NCI-H2196 treated with DMSO at 0.1 percent for 48 hours (cell line): ENCODE measurements at regions not wholly inside any gene's neighbourhood (a gene's known extent, or its start where the extent isn't known, plus 50 kb on each side); places are given as distances from the start of the nearest gene placed in this dataset.
A peak's percentile ranks its signal among the peaks of the same experiment; 100 is the strongest.
"Not testable (repeated sequence)": the region's sequence is repeated elsewhere in the genome, so short reads cannot be mapped to it uniquely, and the experiment has no call there.

Source experiments
- DNase-seq: peaks from one replicate; lab custom pipeline; 2025; ENCODE audit not compliant: unreplicated experiment; lab: John Stamatoyannopoulos, UW

- DNase-seq = not testable (repeated sequence)
These were observed 60.0 kb upstream of the GPC3 start for GRCh38 chrX:134045372-134045771.

GRCh38 chrX:134067107-134067506 is 81.7 kb upstream of the GPC3 start:
- DNase-seq = not testable (repeated sequence)

- DNase-seq = not testable (repeated sequence)
These were observed 86.5 kb upstream of the GPC3 start for GRCh38 chrX:134071899-134072298.

DNA sequence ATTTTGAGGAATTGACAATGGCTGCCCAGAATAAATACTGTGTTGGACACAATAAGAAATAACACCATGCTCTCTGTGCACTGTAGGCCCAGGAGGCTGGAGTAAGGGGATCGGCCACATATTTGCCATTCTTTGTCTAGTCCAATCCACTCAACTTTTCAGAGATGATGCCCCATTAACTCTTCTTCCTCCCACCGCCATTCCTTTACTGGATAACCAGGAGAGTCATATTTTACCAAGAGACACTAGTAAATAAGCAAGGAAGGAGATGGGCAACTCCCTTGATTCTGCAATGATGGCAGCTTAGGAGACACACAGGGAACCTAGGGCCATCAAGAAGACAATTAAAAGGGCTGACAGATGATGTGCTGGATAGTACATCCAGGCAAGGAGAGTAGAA is 87.9 kb upstream of the GPC3 start:
- DNase-seq = no peak

DNA sequence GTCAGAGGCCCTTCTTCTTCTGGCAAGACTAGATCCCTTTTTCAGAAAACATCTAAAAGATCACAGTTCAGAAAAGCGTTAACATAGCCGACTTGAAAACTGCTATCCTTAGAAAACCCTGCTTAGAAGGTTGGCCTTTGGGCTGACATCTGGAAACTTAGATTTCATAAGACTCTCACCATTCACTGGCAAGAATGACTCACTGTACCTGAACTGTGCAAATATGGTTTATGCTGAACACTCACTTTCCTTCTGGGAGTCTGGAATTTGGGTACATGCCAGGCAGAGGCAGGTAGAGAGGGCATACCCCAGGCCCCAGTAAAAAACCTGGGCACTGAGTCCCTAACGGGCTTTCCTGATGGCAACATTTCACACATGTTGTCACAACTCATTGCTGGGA is 88.8 kb upstream of the GPC3 start:
- no peak for DNase-seq

DNA sequence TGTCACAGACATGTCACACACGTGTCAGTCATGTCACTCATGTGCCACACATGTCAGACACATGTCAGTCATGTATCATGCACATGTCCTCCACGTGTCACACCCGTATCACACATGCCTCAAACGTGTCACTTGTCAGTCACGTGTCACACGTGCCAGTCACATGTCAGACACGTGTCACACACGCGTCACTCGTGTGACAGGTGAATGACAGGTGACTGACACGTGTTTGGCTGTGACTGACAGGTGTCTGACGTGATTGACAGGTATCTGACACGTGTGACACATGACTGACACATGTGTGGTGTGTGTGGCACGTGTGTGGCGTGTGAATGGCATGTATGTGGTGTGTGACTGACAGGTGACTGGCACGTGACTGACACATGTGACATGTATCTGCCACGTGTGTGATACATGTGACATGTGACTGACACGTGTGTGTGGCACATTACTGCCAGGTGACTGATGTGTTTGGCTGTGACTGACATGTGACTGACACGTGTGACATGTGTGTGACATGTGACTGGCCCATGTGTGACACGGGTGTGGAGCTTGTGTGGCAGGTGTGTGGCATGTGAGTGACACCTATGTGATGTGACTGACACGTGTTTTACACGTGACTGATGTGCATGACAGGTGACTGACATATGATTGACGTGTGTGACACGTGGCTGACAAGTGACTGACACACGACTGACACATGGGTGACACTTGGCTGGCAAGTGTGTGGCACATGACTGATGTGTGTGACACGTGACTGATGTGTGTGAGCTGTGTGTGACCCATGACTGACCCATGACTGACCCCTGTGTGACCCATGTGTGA is 90.7 kb upstream of the GPC3 start:
- DNase-seq = no peak

DNA sequence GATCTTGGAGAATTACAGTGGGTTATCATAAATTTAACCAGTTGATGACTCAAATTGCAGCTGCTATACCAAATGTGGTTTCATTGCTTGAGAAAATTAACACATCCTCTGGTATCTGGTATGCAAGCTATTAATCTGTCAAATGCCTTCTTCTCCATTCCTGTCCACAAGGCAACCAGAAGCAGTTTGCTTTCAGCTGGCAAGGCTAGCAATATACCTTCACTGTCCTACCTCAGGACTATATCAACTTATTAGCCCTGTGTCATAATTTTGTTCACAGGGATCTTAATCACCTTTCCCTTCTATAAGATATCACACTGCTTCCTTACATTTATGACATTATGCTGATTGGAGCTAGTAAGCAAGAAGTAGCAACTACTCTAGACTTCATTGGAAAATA is 110.0 kb upstream of the GPC3 start:
- DNase-seq = no peak

DNA sequence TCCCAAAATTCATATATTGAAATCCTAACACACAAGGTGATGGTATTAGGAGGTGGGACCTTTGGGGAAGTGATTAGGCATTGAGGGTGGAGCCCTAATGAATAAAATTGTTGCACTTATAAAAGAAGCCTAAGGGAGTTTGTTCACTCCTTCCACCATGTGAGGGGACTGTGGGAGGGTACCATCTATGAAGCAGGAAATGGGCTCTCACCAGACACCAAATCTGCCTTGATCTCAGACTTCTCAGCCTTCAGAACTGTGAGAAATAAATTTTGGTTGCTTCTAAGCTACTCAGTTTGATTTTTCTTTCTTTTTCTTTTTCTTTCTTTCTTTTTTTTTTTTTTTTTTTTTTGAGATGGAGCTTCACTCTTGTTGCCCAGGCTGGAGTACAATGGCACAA is 116.2 kb upstream of the GPC3 start:
- no peak for DNase-seq

GRCh38 chrX:134115270-134115669 is 121.7 kb upstream of the CCDC160 start:
- DNase-seq = no peak

GRCh38 chrX:134137341-134137740 is 99.6 kb upstream of the CCDC160 start:
- DNase-seq = no peak

DNA sequence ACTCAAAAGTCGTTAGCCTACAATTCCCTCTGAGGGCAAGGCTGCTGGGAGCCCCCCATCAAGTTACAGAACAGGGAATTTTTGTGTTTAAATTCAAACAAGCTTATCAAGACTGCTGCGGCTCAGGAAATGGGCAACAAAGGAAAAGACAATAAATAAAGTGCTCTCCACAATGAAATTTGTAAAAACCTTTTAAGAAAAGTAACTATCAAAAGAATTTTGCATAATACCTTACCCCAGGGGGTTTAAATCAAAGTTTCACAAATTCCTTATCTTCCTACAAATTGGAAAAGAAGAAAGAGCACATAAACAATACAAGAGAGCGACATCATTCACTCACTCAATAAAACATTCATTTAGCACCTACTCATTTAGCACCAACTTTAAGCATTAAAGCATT is 97.9 kb upstream of the CCDC160 start:
- DNase-seq = no peak

DNA sequence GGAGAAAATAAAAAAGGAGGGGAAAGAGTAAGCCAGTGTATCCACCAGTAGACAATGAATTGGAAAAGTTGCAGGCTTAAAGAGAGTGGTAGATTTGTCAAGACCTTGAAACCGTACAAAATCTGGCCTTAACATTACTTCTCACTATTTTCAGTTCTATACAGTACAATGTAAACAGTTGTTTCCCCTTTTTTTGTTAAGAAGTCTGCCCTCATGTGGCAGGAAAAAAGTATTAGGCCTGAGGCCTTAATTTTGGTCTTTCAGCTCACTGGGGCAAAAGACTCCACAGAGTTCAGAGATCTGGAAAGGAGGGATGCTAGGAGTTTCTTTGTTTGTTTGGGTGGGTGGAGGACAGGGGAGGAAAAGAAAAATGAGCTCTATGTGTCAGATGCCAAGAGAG is 92.8 kb upstream of the CCDC160 start:
- DNase-seq = no peak

GRCh38 chrX:134146493-134146892 is 90.5 kb upstream of the CCDC160 start:
- DNase-seq = no peak

DNA sequence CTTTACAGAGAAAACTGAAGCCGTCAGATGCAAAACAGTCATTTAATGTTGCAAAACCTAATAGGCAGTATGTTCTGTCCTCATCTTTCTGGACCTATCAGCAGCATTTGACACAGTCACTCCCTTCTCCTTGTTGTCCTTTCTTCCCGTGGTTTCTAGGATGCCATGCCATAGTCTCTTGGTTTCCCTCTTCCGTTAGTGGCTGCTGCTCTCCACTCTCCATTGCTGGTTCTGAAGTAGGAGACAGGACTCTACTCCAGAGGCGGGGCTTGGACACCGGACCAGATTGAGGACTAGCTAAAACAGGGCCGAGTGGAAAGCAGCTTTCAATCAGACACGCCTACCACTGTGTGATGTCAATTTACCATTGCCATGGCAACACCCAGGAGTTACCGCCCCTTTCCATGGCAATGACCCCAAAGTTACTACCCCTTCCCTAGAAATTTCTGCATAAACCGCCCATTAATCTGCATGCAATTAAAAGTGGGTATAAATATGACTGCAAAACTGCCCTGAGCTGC is 88.8 kb upstream of the CCDC160 start:
- DNase-seq = no peak

GRCh38 chrX:134158821-134159512 is 78.0 kb upstream of the CCDC160 start:
- DNase-seq = no peak

DNA sequence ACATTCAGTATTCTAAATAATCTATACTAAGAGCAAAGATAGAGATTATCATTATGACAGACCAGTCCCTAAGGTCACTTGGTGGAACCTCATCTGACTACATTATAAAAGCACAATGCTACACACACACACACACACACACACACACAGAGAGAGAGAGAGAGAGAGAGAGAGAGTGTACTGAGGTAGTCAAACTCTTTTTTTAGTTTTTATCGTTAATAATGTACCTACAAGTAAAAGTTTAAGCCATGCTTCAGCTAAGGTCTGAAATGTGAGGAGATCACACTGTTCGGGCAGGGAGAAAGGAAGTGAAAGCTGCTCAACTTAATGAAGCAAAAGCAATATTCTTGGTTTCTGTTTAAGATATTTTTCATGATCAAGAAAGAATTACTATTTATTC is 75.8 kb upstream of the CCDC160 start:
- DNase-seq = no peak

- DNase-seq = no peak
These were observed 75.0 kb upstream of the CCDC160 start for GRCh38 chrX:134162032-134162431.

DNA sequence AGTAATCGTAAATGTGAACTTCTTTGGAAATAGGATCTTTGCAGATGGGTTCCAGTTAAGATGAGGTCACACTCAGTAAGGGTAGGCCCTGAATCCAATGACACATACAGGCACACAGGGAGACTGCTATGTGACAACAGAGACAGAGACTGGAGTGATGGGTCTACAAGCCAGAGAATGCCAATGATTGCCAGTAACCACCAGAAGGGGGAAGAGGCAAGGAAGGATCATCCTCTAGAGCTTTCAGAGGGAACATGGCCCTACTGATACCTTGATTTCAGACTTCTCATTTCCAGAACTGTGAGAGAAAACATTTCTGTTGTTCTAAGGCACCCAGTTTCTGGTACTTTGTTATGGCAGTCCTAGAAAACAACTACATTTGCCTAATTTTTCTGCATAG is 73.1 kb upstream of the CCDC160 start:
- DNase-seq = no peak

GRCh38 chrX:134167591-134168203 is 69.3 kb upstream of the CCDC160 start:
- no peak for DNase-seq

DNA sequence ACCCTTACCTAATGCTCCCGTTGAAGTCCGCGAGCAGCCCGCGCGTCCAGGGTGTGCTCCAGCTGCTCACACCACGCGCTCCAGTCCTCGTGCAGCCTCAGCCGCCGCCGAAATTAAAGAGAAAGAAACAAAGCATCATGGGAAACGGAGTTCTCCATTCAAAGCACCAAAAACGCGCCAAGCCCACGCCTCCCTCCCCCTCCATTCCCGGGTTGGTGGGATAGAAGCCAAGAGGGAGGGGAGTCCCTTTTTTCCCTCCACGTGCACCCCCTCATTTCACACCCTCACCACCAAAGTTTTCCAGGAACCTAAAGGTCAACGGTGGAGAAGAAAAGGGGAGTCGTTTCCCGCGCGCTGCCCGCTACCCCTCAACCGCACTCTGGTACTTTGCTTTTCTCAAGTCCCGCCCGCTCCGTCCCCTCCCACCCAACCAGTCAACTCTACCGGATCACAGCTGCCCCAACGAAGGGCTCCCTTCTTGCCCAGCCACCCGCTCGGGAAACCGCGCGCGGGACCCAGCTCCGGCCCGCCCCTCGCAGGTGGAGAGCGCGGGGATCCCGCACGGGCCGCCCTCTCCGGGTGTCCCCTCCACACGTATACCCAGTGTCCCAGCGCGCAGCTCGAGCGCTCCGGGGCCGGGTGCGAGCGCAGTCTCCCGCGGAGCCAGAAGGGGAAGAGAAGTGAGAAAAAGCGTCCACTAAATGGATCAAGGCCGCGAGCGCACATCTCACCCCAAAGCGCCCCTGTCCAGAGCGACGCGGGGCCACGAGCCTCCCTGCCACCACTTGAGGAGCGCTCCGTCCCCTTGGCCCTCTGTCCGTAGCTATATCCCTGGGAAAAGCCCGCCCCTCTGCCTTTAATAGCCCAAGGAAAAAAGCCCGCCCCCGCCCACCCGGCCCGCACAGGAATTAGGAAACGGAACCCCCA is 65.1 kb upstream of the CCDC160 start:
- peak; percentile 73 for DNase-seq
